ENCODE measurements at regions not wholly inside any gene's neighbourhood (a gene's known extent, or its start where the extent isn't known, plus 50 kb on each side); places are given as distances from the start of the nearest gene placed in this dataset.

GRCh38 chr10:110414548-110415309 is 83.0 kb upstream of the DUSP5 start:
- peak; percentile 91 to 93 for DNase-seq

GRCh38 chr10:110415809-110416208 is 81.9 kb upstream of the DUSP5 start:
- no peak for DNase-seq

DNA sequence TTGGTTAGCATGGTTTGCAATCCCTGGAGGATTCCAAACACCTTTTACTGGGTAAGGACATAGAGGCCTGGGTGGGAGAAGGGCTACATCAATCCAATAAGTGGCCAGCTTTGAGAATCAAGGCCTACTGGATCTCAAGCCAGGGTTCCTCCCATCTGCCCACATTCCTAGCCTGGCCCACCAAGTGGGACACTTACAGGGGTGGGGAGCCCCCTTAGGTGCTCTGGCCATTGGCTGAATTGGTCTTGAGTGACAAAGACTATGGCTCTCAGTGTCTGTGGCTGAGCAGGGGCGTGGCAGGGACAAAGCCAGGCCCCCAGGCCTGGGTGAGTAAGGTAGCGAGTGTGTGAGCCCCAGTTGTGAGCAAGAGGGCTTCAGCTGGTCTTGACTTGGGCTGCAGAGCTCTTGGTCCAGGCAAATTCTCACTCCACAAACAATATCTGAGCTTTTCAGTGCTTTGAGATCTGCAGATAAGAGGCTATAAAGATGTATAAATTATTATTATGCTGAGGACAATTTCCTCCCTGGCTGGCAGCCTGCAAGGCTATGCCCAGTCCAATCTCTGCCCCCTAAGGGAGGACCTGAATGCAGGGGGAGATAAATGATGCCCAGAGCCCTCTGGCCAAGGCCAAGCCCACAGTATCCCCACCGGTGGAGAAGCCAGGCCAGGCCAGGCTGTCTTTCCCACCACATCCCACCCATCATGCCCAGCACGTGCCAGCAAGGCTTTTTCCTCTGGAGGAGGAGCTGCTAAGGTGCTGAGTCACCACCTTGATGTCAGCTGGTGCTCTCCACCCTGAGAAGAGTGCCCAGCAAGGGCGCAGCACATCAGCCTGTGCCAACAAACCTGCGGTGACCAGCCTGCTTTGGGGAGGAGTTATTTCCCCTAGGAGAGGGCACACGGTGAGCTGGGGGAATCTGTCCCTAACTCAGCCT is 80.7 kb upstream of the DUSP5 start:
- DNase-seq: no peak

GRCh38 chr10:110418218-110418617 is 79.5 kb upstream of the DUSP5 start:
- DNase-seq: no peak

GRCh38 chr10:110419265-110419664 is 78.4 kb upstream of the DUSP5 start:
- DNase-seq: no peak

- peak in 1 of 2 donors; percentile 34 for DNase-seq
These were observed 77.1 kb upstream of the DUSP5 start for GRCh38 chr10:110420401-110421193.

DNA sequence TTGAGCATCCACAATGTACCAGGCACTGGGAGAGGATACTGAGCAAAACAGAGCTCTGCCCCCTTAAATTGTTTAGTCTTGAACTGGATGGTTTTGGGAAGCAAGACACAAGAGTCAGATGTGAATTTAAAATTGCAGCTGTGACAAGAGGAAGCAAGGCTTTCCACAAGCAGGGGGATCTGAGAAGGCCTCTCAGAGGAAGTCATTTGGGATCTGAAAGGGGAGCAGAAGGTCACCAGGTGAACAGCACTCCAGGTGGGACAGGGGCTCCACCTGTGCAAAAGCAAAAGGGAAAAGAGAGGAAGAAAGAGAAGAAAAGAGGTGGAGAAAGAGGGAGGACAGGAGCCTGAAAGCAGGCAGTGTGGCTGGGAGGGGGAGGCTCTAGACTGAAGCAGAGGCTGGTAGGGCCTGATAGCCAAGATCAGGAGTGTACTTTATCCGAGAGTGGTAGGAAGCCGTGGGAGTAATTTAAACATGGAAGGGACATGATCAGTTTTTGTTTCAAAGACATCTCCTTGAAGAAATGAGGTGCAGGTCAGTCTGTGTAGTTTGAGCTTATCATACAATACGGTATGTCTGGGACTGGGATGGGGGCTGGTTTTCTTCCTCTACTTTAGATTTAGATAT is 76.1 kb upstream of the DUSP5 start:
- DNase-seq: no peak

GRCh38 chr10:110422548-110422947 is 75.2 kb upstream of the DUSP5 start:
- no peak for DNase-seq

GRCh38 chr10:110423650-110424049 is 74.1 kb upstream of the DUSP5 start:
- peak in 1 of 2 donors; percentile 17 for DNase-seq

DNA sequence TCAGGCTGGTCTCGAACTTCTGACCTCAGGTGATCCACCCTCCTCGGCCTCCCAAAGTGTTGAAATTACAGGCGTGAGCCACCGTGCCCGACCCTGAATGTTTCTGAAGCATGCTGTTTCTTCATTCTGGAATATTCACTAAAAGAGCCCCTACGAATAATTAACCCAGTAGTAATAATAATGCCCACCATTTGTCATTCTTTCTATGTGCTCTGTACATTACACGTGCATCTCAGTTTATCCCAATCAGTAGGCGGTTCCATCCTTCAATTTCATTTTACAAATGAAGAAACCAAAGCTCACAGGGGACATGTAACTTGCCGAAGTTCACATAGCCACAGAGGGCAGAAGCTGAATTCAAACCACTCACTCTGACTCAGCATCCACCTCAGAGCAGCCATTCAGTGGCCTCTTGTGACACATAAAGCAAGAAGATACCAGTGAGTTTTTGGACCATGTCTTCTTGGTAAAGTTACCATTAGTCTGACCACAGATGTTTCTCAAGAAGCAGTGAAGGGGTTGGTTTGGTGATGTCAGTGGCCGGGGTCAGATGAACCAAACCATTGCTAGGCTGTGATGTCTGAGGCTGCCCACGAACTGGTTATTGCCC is 71.9 kb upstream of the DUSP5 start:
- DNase-seq: peak in 1 of 2 donors; percentile 54

- DNase-seq: peak in 1 of 2 donors; percentile 21
These were observed 71.2 kb upstream of the DUSP5 start for GRCh38 chr10:110426294-110427181.

DNA sequence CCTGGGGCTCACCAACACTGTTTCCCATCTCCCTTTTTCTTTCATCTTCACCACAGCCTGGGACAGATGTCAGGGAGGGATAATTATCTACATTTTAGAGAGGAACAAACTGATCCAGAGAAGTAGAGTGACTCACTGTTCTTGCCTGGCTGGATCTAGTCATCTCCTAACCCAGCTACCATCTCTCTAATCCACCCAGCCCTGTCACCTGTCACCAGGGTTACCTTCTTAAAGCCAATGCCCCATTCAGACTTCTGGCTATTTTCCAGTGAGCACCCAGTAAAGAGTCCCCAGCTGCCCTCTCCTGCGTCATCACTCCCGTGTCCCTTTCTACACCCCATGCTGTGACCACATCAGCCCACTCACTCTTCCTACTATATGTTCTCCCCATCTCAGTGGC is 68.4 kb upstream of the DUSP5 start:
- DNase-seq: no peak

DNA sequence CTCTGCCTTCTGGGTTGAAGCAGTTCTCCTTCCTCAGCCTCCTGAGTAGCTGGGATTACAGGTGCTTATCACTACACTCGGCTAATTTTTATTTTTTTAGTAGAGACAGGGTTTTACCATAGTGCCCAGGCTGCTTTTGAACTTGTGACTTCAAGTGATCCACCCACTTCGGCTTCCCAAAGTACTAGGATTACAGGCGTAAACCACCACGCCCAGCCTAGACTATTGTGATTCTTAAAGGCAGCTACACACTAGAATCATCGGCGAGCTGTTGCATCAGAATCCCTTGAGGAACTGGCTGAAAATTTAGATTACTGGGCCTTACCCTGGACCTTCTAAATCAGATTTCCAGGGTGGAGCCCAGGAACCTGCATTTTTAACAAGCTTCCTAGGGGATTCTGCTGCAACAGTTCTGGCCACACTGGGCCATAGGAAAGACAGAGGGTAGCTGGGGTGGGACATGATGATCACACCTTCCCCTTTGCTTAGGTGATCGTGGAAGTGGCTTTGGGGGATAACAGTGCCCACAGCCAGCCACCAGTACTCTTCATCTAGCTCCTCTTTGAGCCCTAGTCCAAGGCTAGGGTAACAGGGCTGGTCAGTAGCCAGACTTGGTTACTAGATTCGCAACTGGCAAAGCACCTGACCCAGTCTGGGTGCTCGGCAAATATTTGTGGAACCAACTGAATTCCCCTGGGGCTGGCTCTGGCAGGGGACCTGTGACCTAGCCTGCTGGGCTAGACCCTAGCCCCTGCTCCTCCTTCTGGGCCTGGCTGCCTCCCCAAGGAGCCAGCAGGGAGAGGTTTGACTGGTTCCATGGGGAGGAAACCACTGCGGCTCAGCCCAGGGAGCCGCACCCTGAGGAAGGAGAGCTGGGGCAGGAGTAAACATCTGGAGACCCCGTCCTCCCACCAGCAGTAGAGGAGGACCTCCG is 67.1 kb upstream of the DUSP5 start:
- DNase-seq: no peak

- DNase-seq: no peak
These were observed 66.0 kb upstream of the DUSP5 start for GRCh38 chr10:110431659-110432058.

- DNase-seq: no peak
These were observed 65.6 kb upstream of the DUSP5 start for GRCh38 chr10:110432084-110432483.

DNA sequence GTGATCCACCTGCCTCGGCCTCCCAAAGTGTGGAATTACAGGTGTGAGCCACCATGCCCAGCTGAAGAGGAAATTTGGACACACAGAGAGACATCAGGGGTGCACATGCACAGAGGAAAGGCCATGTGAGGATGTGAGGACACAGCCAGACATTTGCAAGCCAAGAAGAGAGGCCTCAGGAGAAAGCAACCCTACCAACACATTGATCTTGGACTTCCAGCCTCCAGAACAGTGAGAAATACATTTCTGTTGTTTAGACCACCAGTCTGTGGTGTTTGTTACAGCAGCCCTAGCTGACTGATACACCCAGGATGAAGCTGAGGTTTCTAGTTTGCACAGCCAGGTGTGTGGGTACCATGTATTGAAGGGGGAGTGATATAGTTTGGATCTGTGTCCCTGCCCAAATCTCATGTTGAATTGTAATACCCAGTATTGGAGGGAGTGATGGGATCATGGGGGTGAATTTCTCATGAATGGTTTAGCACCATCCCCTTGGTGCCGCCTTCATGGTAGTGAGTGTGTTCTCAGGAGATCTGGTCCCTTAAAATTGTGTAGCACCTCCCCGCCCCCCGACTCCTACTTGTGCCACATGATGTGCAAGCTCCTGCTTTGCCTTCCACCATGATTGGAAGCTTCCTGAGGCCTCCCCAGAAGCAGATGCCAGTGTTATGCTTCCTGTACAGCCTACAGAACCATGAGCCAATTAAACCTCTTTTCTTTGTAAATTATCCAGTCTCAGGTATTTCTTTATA is 64.7 kb upstream of the DUSP5 start:
- DNase-seq: no peak

GRCh38 chr10:110433740-110434139 is 64.0 kb upstream of the DUSP5 start:
- no peak for DNase-seq

GRCh38 chr10:110434489-110435096 is 63.1 kb upstream of the DUSP5 start:
- DNase-seq: no peak
